GM10248 (cell line): ENCODE measurements at regions not wholly inside any gene's neighbourhood (a gene's known extent, or its start where the extent isn't known, plus 50 kb on each side); places are given as distances from the start of the nearest gene placed in this dataset.
A peak's percentile ranks its signal among the peaks of the same experiment; 100 is the strongest.

Source experiments
- CTCF ChIA-PET: fragments of 300-600 bp; sonication (Branson Sonifier 250); formaldehyde crosslinking; extraction: SDS; loops from one replicate; lab custom pipeline; 2021; ENCODE audit warnings: antibody characterized with exemption; lab: Yijun Ruan, JAX
- POLR2A ChIA-PET: fragments of 350-650 bp; sonication (Branson Sonifier 250); formaldehyde crosslinking; extraction: SDS; loops from one replicate; lab custom pipeline; 2020; ENCODE audit warnings: antibody characterized with exemption; lab: Yijun Ruan, JAX
- DNase-seq: peaks from one replicate; pipeline ENCODE4 v3.0.0; 2012; ENCODE audit errors: extremely low spot score
- CTCF ChIP-seq: IDR thresholded peaks from 2 replicates; pipeline ENCODE4 v1.5.1; 2012; ENCODE audit warnings: mild to moderate bottlenecking, low read depth; ENCODE audit errors: extremely low read depth, missing control alignments, control extremely low read depth

GRCh38 chr7:127512663-127513062 lies 72.7 kb downstream of the GCC1 start:
- CTCF ChIA-PET, result no interaction called here
- TF ChIP-seq CTCF, result no peak
- DNase-seq, result no peak
- POLR2A ChIA-PET, result no interaction called here

GRCh38 chr7:127504715-127505114 lies 80.7 kb downstream of the GCC1 start:
- peak; percentile 47 for TF ChIP-seq CTCF
- ChIA-PET POLR2A (no interaction called here), CTCF (interaction anchor here (1.1 to 2.6 kb wide), 8 partner anchors 8 to 717 kb away, joined by 3 to 18 read pairs (median 5); no protein-coding TSS in a partner anchor)
- peak; percentile 18 for DNase-seq

- no peak for DNase-seq
- no peak for TF ChIP-seq CTCF
- CTCF ChIA-PET, result interaction anchor here (1.1 kb wide), 1 partner anchor 7 kb away, joined by 3 read pairs; no protein-coding TSS in a partner anchor
- POLR2A ChIA-PET, result no interaction called here
These were observed 83.6 kb downstream of the GCC1 start for GRCh38 chr7:127501817-127502216.

GRCh38 chr7:127487381-127487780 lies 94.9 kb upstream of the ZNF800 start:
- no peak for DNase-seq
- ChIA-PET POLR2A (no interaction called here), CTCF (no interaction called here)
- no peak for TF ChIP-seq CTCF

GRCh38 chr7:127486654-127487053 lies 94.1 kb upstream of the ZNF800 start:
- DNase-seq, result no peak
- CTCF ChIA-PET, result no interaction called here
- POLR2A ChIA-PET, result no interaction called here
- TF ChIP-seq CTCF, result no peak

- ChIA-PET CTCF (interaction anchor here (0.8 to 1.7 kb wide), 3 partner anchors 11 to 38 kb away, joined by 3 to 6 read pairs (median 5); no protein-coding TSS in a partner anchor), POLR2A (no interaction called here)
- no peak for TF ChIP-seq CTCF
- no peak for DNase-seq
These were observed 93.0 kb upstream of the ZNF800 start for GRCh38 chr7:127485482-127485881.
